LNCaP clone FGC (cell line): ENCODE measurements at regions not wholly inside any gene's neighbourhood (a gene's known extent, or its start where the extent isn't known, plus 50 kb on each side); places are given as distances from the start of the nearest gene placed in this dataset.

ENCODE experiments used
- DNase-seq: peaks from one replicate; pipeline ENCODE4 v3.0.0-alpha.2; 2011; ENCODE audit warnings: low read depth
- H3K4me3 ChIP-seq: 2 replicates; pipeline ENCODE4 v1.5.1; 2011; ENCODE audit warnings: mild to moderate bottlenecking, low read depth, low read length, control low read depth
- TF ChIP-seq, protein P1 (sequence below): IDR thresholded peaks from 2 replicates; pipeline ENCODE4 v1.5.1; 2012; ENCODE audit warnings: mild to moderate bottlenecking; ENCODE audit not compliant: control insufficient read depth, insufficient read depth; ENCODE audit errors: extremely low read depth

DNA sequence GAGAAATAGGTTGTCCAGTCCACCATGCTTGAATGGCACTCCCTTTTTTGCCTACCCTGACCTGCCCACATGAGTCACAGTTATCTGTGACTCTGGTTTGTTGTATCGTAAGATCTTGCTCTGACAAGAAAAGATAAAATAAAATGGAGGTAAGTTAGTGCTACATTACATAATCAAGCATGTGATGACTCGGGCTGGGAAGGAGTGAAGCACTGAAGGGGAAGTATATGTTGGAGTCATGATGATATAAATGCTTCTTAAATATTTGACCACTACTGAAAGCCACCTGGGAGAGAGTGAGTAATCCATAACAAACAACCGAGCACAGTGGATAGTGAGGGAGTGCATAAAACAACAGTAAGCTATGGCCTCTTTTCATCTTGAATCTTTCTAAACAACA, 124.4 kb downstream of the SHOX2 start:
- peak; percentile 46 for DNase-seq
- TF ChIP-seq, protein P1, sequence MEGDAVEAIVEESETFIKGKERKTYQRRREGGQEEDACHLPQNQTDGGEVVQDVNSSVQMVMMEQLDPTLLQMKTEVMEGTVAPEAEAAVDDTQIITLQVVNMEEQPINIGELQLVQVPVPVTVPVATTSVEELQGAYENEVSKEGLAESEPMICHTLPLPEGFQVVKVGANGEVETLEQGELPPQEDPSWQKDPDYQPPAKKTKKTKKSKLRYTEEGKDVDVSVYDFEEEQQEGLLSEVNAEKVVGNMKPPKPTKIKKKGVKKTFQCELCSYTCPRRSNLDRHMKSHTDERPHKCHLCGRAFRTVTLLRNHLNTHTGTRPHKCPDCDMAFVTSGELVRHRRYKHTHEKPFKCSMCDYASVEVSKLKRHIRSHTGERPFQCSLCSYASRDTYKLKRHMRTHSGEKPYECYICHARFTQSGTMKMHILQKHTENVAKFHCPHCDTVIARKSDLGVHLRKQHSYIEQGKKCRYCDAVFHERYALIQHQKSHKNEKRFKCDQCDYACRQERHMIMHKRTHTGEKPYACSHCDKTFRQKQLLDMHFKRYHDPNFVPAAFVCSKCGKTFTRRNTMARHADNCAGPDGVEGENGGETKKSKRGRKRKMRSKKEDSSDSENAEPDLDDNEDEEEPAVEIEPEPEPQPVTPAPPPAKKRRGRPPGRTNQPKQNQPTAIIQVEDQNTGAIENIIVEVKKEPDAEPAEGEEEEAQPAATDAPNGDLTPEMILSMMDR: no peak
- H3K4me3 ChIP-seq: no peak overlapping the region

DNA sequence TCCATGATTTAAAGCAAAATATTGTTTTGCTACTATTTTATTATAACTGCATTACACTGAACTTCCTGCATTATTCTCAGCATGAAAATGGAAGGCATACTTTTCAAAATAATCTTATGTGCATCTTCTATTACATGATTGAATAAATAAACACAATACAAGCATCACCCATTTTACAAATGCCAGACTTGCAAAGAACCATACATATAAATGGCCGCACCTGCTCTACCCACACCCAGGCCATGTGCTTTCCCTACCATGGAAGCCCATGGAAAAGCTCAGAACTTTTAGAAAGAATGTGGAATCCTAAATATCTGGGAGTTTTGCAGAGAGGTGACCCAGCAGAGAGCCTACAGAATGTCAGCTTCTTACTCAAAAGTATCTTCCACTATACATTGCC, 127.2 kb downstream of the SHOX2 start:
- TF ChIP-seq, protein P1: no peak
- no peak for DNase-seq
- no peak overlapping the region for H3K4me3 ChIP-seq

DNA sequence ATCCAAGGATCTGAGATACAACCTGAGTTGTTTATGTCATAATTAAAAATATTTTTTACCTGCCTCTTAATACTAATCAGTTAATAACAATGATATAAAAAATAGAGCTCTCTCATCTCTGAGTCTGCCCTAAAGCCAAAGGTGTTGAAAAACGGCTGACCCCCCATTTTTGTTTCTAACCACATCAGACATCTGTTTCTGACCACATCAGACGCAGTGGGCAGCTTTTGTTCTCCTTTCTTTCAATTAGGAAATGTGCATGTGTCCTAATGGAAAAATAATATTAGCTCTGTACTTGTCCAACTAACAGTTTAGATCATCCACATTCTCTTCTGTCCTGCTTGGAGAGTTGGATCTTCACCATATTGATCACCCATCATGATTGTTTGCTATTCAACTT, 144.6 kb downstream of the SHOX2 start:
- DNase-seq: no peak
- H3K4me3 ChIP-seq: no peak overlapping the region
- TF ChIP-seq, protein P1: no peak

DNA sequence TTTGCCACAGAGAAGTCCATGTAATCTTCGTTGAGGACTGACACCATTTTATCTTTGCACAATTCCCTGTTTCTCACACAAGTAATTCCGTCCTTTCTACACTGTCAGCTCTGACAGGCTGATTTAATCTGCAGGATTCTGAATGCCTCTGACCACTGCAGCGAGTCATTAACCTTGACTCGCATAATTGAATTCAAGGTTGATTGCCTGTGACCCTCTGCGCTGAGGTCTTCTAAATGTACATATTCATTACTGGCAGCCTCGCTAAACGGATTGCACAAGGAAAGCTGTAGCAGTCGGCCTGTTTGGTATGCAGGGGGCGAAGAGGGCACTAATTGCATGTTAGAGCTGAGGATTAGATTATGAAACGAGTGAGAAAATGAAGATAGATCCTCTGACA, 147.8 kb downstream of the SHOX2 start:
- TF ChIP-seq, protein P1: no peak
- H3K4me3 ChIP-seq: no peak overlapping the region
- no peak for DNase-seq

DNA sequence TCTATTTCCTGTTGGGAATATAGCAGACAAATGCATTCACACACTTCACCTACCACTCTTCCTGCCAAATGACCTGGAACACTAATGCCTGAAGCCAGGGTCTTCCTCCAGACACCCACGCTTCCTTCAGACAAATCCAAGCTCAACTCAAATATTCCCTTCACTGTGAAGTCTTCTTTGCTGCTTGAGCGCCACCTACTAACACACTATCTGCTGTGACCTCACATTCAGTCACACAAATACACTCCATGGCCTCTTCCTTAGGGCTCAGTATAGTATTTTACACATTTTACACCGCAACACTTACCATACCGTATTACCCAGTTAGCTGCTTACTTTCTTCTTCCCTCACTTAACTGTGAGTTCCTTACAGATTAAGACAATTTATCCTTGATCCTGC, 149.4 kb downstream of the SHOX2 start:
- no peak overlapping the region for H3K4me3 ChIP-seq
- no peak for DNase-seq

DNA sequence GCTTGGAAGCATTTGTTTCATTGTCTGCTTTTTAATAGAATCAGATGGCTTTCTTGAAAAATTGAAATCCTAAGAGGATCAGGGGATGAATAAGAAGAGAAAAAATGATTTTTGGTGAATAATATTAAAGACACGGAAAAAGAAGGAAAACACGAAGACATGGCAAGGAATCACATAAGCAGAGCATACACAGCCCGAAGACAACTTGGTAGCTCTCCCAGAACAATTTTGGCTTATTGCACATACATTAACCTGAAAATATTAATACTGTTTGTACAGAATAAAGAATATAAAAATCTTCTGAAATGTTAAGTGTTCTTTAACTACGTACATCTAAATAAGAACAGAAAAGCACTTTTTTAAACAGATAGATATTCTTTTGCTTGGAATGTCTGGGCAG, 150.0 kb downstream of the SHOX2 start:
- TF ChIP-seq, protein P1: no peak
- H3K4me3 ChIP-seq: no peak overlapping the region
- DNase-seq: no peak

More for the DNA sequence above, 149.4 kb downstream of the SHOX2 start:
- TF ChIP-seq, protein P1: no peak

DNA sequence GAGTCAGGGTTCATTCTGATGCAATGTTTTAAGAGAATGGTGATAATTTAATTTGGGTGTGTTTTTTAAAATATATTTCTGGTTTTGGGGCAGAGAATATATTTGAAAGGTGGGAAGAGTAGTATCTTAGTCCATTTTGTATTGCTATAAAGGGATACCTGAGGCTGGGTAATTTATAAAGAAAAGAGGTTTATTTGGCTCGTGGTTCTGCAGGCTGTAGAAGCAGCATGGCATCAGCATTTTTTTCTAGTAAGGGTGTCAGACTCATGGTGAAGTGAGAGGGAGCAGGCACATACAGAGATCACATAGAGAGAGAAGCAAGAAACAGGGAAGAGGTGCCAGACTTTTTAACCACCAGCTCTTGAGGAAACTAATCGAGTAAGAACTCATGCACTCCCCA, 152.7 kb downstream of the SHOX2 start:
- H3K4me3 ChIP-seq: no peak overlapping the region
- TF ChIP-seq, protein P1: no peak
- DNase-seq: no peak
